CD4-positive, CD25-positive, alpha-beta regulatory T cell (primary cell): ENCODE measurements at regions not wholly inside any gene's neighbourhood (a gene's known extent, or its start where the extent isn't known, plus 50 kb on each side); places are given as distances from the start of the nearest gene placed in this dataset.
A peak's percentile ranks its signal among the peaks of the same experiment; 100 is the strongest.

Experiments
- ATAC-seq, 2 donors: fragments of 150-1000 bp; cut with Tn5 transposase; one replicate each; pipeline ENCODE4 v1.10.0; 2021; ENCODE audit warnings: low read depth in 2 of 2, moderate number of reproducible peaks in 2 of 2, moderate library complexity in 1 of 2
- DNase-seq, 3 donors: peaks; one replicate each; pipeline versions ENCODE4 v3.0.0 to v3.0.0-alpha.2; 2012 to 2022; ENCODE audit warnings: mixed read lengths in 1 of 3
- H3K27ac ChIP-seq: one replicate; pipeline ENCODE4 v1.7.0; 2013; ENCODE audit warnings: mild to moderate bottlenecking, low read length; ENCODE audit not compliant: insufficient read depth, poor library complexity, severe bottlenecking
- H3K27me3 ChIP-seq: one replicate; pipeline ENCODE4 v1.7.0; 2013; ENCODE audit warnings: low read length; ENCODE audit not compliant: control insufficient read depth, insufficient read depth
- H3K36me3 ChIP-seq: one replicate; pipeline ENCODE4 v1.7.0; 2013; ENCODE audit warnings: mild to moderate bottlenecking, low read length, moderate library complexity; ENCODE audit not compliant: control insufficient read depth, insufficient read depth
- H3K4me1 ChIP-seq: 2 replicates; pipeline ENCODE4 v1.7.0; 2013; ENCODE audit warnings: mild to moderate bottlenecking, low read length; ENCODE audit not compliant: insufficient read depth, control insufficient read depth, poor library complexity, severe bottlenecking
- H3K4me3 ChIP-seq: one replicate; pipeline ENCODE4 v1.7.0; 2013; ENCODE audit warnings: low read depth, mild to moderate bottlenecking, low read length, moderate library complexity
- H3K9me3 ChIP-seq, 2 experiments: 1 replicate in 1 of 2; 2 replicates in 1 of 2; pipeline ENCODE4 v1.7.0; 2013; ENCODE audit warnings: low read length in 2 of 2, mild to moderate bottlenecking in 1 of 2, moderate library complexity in 1 of 2; ENCODE audit not compliant: control insufficient read depth in 2 of 2
- H3K27ac Mint-ChIP-seq, 3 donors: one replicate each; pipeline ENCODE4 v1.8.0; 2020 to 2022; ENCODE audit warnings: mild to moderate bottlenecking in 3 of 3, mixed read lengths in 3 of 3, moderate library complexity in 2 of 3
- H3K27me3 Mint-ChIP-seq: one replicate; pipeline ENCODE4 v1.8.0; 2022; ENCODE audit warnings: mild to moderate bottlenecking, mixed read lengths
- H3K36me3 Mint-ChIP-seq: one replicate; pipeline ENCODE4 v1.8.0; 2020; ENCODE audit warnings: mixed read lengths
- H3K4me1 Mint-ChIP-seq, 4 donors: one replicate each; pipeline ENCODE4 v1.8.0; 2020 to 2022; ENCODE audit warnings: mixed read lengths in 4 of 4, mild to moderate bottlenecking in 1 of 4
- H3K4me3 Mint-ChIP-seq, 4 donors: one replicate each; pipeline ENCODE4 v1.8.0; 2020 to 2022; ENCODE audit warnings: mild to moderate bottlenecking in 4 of 4, mixed read lengths in 4 of 4, moderate library complexity in 3 of 4
- H3K9me3 Mint-ChIP-seq, 7 donors: one replicate each; pipeline ENCODE4 v1.8.0; 2020 to 2022; ENCODE audit warnings: mixed read lengths in 7 of 7, mild to moderate bottlenecking in 3 of 7, moderate library complexity in 2 of 7

GRCh38 chr17:33976831-33977230 lies 278.3 kb upstream of the CCL2 start:
- Histone ChIP-seq H3K4me3 (no peak overlapping the region), H3K27ac (no peak overlapping the region), H3K4me1 (no peaks in the 10 kb centered on the region), H3K27me3 (no peaks in the 10 kb centered on the region), H3K9me3 (no peaks in the 10 kb centered on the region), H3K36me3 (no peaks in the 10 kb centered on the region)
- Mint-ChIP-seq H3K27ac (no peak overlapping the region), H3K36me3 (no peaks in the 10 kb centered on the region), H3K27me3 (no peaks in the 10 kb centered on the region), H3K4me3 (no peak overlapping the region), H3K4me1 (no peaks in the 10 kb centered on the region), H3K9me3 (peaks cover 0 to 2% (median 0%) of the 10 kb centered on the region in 7 donors)
- no peak for DNase-seq
- ATAC-seq: no peak

GRCh38 chr17:33977729-33978514 lies 277.2 kb upstream of the CCL2 start:
- Histone ChIP-seq H3K9me3 (no peaks in the 10 kb centered on the region), H3K4me3 (no peak overlapping the region), H3K27me3 (no peaks in the 10 kb centered on the region), H3K36me3 (no peaks in the 10 kb centered on the region), H3K27ac (no peak overlapping the region), H3K4me1 (no peaks in the 10 kb centered on the region)
- Mint-ChIP-seq H3K4me1 (no peaks in the 10 kb centered on the region), H3K36me3 (no peaks in the 10 kb centered on the region), H3K4me3 (no peak overlapping the region), H3K9me3 (peaks cover 0 to 2% (median 0%) of the 10 kb centered on the region in 7 donors), H3K27ac (no peak overlapping the region), H3K27me3 (no peaks in the 10 kb centered on the region)
- DNase-seq (no peak), ATAC-seq (no peak)

- Histone ChIP-seq H3K27me3 (no peaks in the 10 kb centered on the region), H3K9me3 (no peaks in the 10 kb centered on the region), H3K4me3 (no peak overlapping the region), H3K27ac (no peak overlapping the region), H3K4me1 (no peaks in the 10 kb centered on the region), H3K36me3 (no peaks in the 10 kb centered on the region)
- DNase-seq: no peak
- Mint-ChIP-seq H3K4me3 (no peak overlapping the region), H3K4me1 (no peaks in the 10 kb centered on the region), H3K9me3 (peaks cover 0 to 2% (median 0%) of the 10 kb centered on the region in 7 donors), H3K36me3 (no peaks in the 10 kb centered on the region), H3K27me3 (no peaks in the 10 kb centered on the region), H3K27ac (no peak overlapping the region)
- ATAC-seq: no peak
These were observed 276.2 kb upstream of the CCL2 start for GRCh38 chr17:33978889-33979288.

DNA sequence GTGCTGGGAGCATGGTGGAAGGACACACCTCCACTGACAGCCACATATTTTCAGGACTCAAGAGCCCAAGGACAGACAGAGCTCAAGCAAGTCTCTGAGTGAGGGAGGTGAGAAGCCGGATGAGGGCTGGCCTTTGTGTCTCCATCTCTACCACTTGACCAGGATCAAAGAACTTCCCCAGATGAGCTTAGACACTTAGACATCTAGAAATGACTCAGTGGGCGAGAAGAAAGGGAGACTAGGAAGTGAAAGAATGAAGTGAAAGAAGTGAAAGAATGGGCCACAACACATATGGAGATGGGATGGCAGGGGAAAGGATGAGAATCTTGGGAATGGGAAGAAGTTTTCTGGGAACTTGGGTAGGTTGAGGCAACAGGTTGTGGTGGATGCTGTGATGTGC lies 274.9 kb upstream of the CCL2 start:
- Histone ChIP-seq H3K9me3 (no peaks in the 10 kb centered on the region), H3K27me3 (no peaks in the 10 kb centered on the region), H3K36me3 (no peaks in the 10 kb centered on the region), H3K4me1 (no peaks in the 10 kb centered on the region), H3K27ac (no peak overlapping the region), H3K4me3 (no peak overlapping the region)
- Mint-ChIP-seq H3K27me3 (no peaks in the 10 kb centered on the region), H3K9me3 (peaks cover 0 to 2% (median 0%) of the 10 kb centered on the region in 7 donors), H3K36me3 (no peaks in the 10 kb centered on the region), H3K4me3 (no peak overlapping the region), H3K27ac (peak overlapping the region in 1 of 3 donors; percentile 85), H3K4me1 (no peaks in the 10 kb centered on the region)
- no peak for DNase-seq
- no peak for ATAC-seq

DNA sequence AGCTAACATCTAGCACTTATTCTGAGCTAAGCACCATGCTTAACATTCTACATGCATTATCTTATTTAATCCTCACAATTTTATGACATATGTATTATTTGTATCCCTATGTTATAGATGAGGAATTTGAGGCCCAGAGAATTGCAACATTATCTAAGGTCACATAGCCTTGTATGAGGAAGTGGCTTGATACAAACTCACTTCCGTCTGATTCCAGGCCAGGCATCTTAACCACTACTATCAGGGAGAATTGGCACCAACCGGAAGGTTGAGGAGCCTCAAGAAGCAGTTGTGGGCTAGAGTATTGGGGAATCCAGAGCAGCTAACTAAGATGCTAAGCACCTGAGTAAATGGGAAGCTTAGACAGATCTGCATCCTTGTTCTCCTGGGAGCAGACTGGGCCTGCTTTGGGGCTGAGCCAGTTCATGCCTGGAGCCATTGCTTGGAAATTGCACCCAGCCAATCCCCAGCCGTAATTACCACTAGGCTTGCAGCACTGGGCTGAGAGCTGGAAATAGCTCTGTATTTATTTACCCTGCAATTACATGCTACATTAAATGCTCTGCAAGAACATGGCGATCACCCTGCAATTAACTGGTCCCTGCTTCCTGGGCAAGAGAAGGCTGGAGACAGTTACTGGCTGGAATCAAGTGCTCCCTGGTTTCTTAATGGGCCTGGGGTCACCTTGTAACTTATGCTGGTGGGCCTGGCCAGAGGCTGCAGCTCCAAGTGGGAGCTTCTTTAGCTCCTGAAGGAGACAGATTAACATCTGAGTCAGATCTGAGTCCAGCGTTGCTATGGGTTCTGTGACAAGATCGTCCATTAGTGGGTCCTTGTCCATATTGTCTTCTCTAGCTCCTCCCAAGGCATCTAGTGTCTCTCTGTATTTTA lies 273.1 kb upstream of the CCL2 start:
- ATAC-seq (no peak), DNase-seq (no peak)
- Histone ChIP-seq H3K9me3 (no peaks in the 10 kb centered on the region), H3K36me3 (no peaks in the 10 kb centered on the region), H3K27me3 (no peaks in the 10 kb centered on the region), H3K27ac (no peak overlapping the region), H3K4me1 (no peaks in the 10 kb centered on the region), H3K4me3 (no peak overlapping the region)
- H3K4me1 Mint-ChIP-seq: no peaks in the 10 kb centered on the region
- H3K9me3 Mint-ChIP-seq: no peaks in the 10 kb centered on the region
- H3K27me3 Mint-ChIP-seq: no peaks in the 10 kb centered on the region
- no peak overlapping the region for H3K27ac Mint-ChIP-seq
- H3K4me3 Mint-ChIP-seq: no peak overlapping the region
- no peaks in the 10 kb centered on the region for H3K36me3 Mint-ChIP-seq

GRCh38 chr17:33982909-33983308 lies 272.2 kb upstream of the CCL2 start:
- Mint-ChIP-seq H3K36me3 (no peaks in the 10 kb centered on the region), H3K27ac (no peak overlapping the region)

DNA sequence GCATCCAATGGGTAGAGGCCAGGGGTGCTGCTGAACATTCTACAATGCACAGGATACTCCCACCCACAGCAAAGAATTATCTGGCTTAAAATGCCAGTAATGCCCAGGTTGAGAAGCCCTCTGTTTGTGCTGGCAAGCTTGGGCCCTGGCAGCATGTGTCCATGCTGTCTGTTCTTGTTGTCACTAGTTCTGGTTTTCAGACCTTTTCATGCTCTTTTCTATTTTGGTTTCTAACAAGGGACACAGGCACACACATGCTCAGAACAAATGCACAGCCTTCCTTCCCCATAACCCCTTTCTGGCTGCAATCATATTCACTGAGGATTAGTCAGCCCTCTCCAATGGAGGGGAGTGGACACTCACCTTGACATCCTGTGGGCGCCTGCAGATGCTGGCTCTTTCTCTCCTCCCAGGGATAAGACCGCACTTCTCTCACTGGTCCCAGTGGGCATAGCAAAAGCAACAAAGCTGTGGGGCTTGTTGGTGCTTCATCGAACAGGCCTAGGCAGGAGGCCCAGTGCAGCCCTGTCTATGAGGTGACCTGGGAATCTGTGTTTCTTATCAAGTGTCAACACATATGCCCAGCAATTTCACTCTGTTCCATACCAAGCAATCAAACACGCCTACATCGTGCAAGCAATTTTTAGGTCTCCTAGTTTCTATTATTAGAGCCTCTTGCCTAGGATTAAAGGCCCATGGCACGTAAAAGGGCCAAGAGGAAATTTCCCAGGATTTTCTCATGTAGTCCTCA lies 271.1 kb upstream of the CCL2 start:
- H3K4me1 Mint-ChIP-seq: no peaks in the 10 kb centered on the region
- H3K36me3 Mint-ChIP-seq: no peaks in the 10 kb centered on the region
- peak overlapping the region in 1 of 3 donors; percentile 43 for H3K27ac Mint-ChIP-seq
- no peaks in the 10 kb centered on the region for H3K36me3 ChIP-seq
- DNase-seq (no peak), ATAC-seq (no peak)
- peaks cover 0 to 1% (median 0%) of the 10 kb centered on the region in 7 donors for H3K9me3 Mint-ChIP-seq
- H3K4me3 ChIP-seq: no peak overlapping the region
- no peaks in the 10 kb centered on the region for H3K27me3 ChIP-seq
- no peaks in the 10 kb centered on the region for H3K9me3 ChIP-seq
- H3K4me1 ChIP-seq: no peaks in the 10 kb centered on the region
- H3K27ac ChIP-seq: no peak overlapping the region
- H3K27me3 Mint-ChIP-seq: no peaks in the 10 kb centered on the region
- peak overlapping the region in 1 of 4 donors; percentile 34 for H3K4me3 Mint-ChIP-seq

More at GRCh38 chr17:33982909-33983308, 272.2 kb upstream of the CCL2 start:
- no peak overlapping the region for H3K27ac ChIP-seq
- no peak overlapping the region for H3K4me3 ChIP-seq
- ATAC-seq (no peak), DNase-seq (no peak)
- no peaks in the 10 kb centered on the region for H3K4me1 ChIP-seq
- H3K9me3 ChIP-seq: no peaks in the 10 kb centered on the region
- H3K36me3 ChIP-seq: no peaks in the 10 kb centered on the region
- H3K27me3 Mint-ChIP-seq: no peaks in the 10 kb centered on the region
- H3K27me3 ChIP-seq: no peaks in the 10 kb centered on the region
- H3K9me3 Mint-ChIP-seq: no peaks in the 10 kb centered on the region
- H3K4me3 Mint-ChIP-seq: no peak overlapping the region
- no peaks in the 10 kb centered on the region for H3K4me1 Mint-ChIP-seq
